ENCODE measurements at regions not wholly inside any gene's neighbourhood (a gene's known extent, or its start where the extent isn't known, plus 50 kb on each side); places are given as distances from the start of the nearest gene placed in this dataset.
"Not testable (repeated sequence)": the region's sequence is repeated elsewhere in the genome, so short reads cannot be mapped to it uniquely, and the experiment has no call there.

DNA sequence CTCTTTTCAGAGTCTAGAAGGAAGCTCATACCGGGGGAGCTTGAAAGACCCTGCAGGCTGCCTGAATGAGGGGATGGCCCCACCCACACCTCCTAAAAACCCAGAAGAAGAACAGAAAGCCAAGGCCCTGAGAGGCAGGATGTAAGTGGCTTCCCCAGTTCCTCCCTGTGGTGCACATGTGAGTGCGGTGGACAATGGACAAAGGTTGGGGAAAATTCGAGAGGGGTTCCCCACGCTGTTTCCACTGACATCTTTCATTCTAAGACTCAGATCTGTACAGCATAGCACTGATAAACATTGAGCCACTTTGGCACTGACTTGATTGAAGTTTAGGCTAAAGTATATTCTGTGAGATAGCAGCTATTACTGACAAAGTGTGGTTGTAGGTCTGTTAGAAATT lies 79.5 kb upstream of the UMPS start:
- no peak for DNase-seq

DNA sequence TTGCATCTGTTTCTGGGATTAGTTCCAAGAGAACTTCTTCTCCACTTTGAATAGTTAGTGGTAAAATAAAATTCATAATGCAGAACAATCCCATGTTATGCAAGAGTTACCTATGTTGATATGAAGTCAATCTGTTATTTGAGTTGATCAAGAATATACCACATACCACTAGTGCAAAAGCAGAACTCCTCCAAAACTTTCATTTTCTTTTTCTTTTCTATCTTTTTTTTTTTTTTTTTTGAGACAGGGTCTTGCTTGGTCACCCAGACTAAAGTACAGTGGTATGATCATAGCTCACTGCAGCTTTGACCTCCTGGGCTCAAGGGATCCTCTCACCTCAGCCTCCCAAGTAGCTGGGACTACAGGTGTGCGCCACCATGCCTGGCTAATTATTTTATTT lies 78.8 kb upstream of the UMPS start:
- not testable (repeated sequence) for DNase-seq

DNA sequence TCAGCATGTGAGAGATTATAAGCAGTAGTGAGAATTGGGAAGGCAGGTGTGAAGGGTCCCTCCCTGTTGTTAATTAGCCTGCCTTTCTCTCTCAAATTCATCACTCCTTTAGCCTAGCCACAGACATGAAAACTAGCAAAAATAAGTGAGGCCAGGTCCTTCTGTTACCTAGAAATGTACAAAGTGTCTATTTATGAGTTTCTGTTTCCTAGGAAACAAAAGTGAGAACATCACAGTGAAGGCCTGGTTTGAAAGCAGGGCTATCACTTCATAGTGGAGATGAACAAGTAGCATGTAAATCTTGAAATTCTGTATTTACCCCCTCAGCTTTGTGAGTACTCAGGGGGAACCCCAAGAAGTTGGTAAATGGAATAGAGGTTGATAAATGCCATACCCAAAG lies 78.2 kb upstream of the UMPS start:
- DNase-seq = no peak

DNA sequence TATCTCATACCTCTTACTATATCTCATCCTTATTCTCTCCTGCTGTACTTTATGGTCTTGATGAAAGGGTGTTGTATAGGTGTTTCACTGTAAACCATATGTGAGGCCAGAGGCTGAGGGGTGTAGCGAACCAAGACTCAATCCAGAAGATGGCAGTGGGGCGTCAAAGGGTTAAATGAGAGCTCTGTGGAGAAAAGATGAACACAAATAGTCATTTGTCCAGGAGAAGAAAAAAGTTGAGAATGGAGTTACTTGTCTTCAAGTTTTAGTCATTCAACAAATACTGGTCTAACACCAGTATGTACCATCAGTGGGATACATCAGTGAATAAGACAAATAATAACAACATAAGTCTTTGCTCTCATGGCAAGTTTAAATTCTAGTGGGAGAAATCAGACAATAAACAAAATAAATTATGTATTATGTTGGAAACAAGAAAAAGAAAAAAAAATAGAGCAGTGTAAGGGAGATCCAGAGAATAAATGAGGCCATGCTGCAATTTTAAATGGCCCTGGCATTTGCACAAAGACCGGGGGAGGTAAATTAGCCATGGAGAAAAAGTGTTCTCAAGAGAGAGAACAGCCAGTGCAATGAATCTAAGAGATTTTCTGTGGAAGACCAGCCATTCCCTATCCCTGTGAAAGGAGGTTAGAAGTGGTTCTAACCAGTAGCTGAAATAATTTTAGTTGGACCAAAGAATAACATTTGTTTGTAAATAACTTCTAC lies 77.0 kb upstream of the UMPS start:
- no peak for DNase-seq

DNA sequence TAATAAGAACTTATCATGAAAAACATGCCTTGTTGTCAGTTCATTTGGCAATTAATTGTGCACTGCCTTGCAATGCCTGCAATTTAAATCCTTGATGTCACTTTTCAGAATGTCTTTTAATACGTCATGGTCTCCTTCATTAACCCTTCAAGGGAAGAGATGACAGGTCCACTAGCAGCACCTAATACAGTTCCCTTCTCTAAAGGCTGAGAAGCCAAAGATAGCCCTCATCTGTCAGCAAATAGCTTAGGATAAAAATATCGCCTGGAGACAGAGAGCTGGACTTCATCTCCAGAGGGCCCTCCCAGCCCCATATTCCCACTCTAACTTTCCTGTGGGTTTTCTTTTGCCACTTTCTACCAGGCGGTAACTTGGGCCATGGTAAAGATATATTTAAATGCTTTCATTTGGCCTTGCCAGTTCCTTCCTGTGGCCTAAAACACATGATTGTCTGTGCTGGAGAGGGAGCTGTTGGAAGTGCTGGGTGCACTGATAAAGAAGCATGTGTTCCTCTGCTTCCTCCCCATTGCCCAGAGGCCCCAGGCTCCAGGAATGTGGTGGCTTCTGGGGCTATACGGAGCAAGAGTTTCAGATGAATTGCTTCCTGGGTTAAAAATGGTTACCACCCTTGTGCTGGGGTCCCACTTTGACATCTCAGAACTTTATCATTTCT lies 76.3 kb upstream of the UMPS start:
- DNase-seq = no peak

DNA sequence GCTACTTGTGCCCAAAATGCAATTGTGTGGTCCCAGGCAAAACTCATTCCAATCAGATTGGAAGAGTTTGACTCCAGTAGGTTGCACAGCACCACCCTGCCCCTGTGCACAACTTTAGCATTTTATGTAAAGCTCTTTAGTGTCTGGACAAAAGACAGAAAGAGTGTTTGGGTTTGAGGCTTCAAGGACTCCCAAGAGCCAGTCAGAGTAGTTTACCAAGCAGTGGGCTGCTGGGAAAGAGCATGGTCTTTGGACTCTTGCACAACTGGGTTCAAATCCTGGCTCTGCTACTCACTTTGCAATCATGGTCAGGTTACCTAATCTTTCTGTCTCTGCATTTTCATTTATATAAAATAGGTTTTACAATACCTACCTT lies 75.8 kb upstream of the UMPS start:
- DNase-seq = no peak

DNA sequence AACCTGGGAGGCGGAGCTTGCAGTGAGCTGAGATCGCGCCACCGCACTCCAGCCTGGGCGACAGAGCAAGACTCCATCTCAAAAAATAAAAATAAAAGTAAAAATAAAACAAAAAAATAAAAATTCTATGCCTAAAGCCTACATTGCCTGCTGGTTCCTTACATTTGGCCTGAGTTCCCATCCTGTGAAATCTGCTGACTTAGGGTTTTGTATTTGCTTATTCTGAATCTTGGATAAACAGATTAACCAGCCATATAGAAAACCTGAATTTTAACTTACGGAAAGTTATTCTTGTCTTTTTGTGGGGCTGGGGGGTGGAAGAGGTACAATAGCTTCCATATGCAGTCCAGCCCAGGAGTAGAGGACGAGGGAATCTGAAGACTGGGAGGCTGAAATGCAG lies 73.7 kb upstream of the UMPS start:
- DNase-seq = no peak

DNA sequence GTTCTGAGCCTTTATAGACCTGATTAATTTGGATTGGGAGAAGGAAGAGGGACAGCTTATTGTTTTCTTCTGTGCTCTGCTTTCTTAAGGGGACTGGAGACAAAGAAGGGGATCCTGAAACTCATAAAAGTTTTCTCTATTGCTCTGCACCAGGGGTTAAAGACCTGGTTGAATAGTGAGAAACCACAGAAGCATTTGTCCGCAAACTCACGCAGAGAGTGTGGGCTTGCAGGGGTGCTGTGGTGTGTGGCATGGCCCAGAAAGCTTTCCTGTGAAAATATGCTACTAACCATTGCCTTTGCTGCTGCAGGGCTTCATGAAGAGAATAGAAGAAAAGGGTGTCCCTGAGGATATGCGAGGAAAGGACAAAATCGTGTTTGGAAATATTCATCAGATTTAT lies 73.1 kb upstream of the UMPS start:
- DNase-seq = no peak

DNA sequence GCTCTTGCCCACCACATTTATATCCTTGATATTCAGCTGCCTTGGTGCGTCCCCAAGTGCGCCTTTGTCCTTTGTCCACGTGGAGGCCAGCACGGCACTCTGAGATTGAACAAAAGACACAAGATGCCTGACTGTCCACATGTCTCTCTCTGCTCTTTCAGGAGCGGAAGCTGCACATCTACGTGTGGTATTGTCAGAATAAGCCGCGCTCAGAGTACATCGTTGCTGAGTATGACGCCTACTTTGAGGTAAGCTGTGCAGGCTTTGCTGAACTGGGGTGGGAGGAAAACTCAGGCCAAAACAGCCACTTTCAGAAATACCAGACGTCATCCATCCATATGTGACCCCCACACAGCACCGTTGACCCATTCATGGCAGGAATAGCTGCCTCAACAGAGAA lies 72.0 kb upstream of the UMPS start:
- no peak for DNase-seq

DNA sequence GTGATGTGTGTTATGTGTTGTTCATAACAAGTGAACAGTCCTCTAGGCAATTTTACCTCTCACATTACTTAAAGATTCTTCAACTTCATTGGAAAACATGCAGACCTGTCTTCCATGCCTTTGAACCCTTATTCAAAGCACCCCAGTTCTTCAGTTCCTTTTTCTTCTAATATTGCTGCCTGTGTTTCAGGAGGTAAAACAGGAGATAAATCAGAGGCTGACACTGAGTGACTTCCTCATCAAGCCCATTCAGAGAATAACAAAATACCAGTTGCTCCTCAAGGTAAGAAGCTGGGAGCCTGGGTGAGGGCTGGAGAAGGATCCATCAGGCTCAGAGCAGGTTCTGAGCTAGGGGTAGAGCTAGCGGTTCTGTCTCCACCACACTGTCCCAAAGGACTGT lies 71.1 kb upstream of the UMPS start:
- DNase-seq = no peak

DNA sequence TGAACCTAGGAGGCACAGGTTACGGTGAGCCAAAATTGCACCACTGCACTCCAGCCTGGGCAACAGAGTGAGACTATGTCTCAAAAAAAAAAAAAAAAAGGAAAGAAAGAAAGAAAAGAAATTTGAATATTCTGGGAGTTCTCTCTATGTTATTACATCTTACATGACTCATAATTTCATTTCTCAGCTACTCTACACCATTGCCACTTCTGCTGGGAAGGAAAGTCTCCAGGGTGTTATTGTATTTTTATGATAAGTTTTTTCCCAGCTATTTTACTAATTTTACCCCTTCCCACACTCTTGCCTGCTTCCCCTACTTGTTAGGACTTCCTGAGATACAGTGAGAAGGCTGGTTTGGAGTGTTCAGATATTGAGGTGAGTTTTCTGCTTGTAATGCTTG lies 69.7 kb upstream of the UMPS start:
- no peak for DNase-seq

DNA sequence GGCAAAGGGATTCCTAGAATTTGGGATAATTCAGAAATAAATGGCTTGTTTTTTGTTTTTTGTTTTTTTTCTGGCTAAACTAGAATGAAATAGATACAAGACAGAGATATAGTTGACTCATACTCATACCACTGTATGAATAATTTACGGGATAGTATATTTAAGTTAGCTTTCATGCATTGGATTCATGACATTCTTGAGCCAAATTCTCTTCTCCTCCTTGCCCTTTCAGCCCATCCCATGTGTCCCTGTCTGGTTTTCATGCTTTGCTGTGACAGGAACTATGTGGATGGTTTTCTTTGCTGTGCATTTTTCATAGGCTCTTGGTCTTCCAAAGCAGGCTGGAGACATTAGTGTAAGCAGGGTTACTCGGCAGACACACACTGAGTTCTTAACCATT lies 66.6 kb upstream of the UMPS start:
- no peak for DNase-seq

DNA sequence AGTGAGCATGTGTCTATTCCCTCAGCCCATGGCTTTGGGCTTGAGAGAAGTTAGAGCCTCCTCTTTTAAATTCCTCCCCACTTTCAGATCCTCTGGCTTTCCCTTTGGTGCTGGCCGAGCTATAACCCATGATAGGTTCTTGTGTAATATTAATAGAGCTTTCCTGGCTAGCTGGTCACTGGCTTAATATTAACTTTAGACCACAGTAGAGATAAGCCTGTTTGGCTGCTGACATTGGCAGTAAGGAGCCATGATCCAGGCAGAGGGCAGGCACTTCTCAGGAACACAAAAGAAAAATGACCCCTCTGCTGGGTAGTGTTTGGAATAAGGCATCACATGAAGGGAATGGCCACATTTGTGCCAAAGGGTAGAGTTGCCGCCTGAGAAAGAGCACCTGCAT lies 65.4 kb upstream of the UMPS start:
- no peak for DNase-seq

DNA sequence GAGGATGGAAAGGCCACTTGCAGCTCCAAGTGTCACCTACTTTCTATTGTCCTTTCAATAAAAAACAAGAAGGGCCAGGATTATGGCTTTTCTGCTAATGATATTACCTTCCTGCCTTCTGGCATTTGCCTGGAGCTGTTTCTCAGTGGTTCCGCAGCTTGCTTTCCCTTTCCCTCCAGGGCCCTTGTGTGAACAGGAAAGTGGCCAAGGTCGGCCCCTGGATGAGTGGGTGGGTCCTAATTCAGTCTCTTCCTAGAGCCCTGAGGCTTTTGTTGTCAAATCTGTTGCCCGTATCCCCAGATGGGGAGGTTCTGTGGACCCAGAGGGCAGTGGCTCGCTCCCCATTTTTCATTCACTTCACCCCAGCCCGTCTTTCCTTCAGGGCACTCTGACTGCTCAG lies 64.2 kb upstream of the UMPS start:
- DNase-seq = no peak

DNA sequence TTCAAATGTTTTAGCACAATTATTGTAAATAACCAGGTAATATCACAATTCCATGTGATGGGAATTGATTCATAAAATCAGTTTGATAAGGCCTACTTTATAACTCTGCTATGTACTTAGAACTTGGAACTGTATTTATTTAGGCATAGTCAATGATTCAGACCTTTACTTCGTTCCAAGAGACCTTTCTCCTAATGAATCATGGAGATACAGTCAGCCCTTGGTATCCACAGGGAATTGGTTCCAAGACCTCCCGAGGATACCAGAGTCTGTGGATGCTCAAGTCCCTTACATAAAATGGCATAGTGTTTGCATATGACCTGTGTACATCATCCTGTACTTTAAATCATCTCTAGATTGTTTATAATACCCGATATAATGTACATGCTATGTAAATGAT lies 60.8 kb upstream of the UMPS start:
- DNase-seq = no peak

DNA sequence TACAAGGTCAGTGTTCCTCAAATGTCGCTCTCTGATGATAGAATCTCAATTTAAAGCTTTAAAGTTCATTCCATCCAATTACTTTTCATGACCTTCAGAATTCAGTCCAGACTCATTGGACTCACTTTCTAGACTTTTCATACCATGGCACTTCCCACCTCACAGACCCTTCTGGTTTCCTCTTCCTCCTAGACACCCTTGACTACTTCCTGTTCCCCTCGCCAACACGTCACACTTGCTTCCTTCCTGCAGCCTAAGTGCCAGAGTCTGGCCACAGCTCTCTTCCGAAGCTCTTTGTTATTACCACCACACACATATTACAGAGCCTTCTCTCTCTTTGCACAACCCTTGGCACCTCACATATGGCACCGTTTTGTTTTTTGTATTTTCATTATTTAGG lies 59.1 kb upstream of the UMPS start:
- no peak for DNase-seq

DNA sequence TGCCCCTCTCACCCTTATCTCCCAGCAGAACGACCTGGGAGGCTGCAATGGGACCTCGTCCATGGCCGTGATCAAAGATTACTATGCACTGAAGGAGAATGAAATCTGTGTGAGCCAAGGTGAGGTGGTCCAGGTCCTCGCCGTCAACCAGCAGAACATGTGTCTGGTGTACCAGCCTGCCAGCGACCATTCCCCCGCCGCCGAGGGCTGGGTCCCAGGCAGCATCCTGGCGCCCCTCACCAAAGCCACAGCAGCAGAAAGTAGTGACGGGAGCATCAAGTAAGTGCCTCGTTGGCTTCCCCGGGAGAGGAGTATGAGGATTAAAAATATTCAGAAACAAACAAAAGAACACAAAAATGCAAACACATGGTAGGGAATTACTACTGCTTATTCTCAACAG lies 55.9 kb upstream of the UMPS start:
- no peak for DNase-seq

DNA sequence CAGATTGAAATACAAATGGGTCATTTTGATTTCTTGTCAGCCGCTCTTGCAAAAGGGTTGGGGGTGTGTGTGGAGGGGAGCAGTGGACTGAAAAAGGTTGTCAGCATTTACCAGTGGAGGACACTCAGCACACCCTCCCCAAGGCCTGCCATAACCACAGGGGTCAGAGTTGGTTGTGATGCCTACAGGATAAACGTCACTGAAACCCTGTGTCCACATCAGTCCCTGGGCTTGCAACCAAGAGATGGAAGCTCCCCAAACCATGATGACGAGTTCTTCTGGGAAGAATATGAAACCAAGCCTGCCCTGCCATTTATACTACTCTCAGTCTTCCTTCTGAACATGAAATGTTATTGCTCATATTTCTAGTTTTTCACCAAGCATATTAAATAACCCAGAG lies 54.0 kb upstream of the UMPS start:
- DNase-seq = no peak

DNA sequence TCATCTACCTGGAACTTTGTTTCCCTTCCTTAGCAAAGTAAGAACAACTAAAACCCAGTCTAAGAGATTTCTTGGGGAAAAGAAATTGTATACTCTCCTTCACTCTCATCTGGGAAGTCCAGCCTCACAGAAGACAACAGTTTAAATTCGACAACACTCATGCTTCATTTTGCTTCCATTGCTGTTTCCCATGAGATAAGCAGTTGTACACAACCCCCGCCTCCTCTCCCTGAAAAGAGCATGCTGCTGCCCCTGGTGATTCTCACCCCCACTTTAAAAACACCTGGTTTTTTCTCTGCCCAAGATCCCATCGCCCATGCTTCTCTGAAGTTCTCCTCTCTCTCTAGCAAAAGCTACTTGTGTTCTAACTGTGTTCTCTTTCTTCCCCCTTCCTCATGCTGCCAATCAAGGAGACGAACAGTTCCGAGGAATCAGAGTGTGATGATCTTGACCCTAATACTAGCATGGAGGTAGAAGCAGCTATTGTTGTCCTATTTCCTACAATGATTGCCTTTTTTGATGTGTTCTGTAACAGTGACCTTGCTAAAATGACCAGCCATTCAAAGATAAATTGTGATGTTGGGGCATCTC lies 51.1 kb upstream of the UMPS start:
- DNase-seq = no peak

Data from SHP77 (cell line).